ENCODE measurements at regions not wholly inside any gene's neighbourhood (a gene's known extent, or its start where the extent isn't known, plus 50 kb on each side); places are given as distances from the start of the nearest gene placed in this dataset.

DNA sequence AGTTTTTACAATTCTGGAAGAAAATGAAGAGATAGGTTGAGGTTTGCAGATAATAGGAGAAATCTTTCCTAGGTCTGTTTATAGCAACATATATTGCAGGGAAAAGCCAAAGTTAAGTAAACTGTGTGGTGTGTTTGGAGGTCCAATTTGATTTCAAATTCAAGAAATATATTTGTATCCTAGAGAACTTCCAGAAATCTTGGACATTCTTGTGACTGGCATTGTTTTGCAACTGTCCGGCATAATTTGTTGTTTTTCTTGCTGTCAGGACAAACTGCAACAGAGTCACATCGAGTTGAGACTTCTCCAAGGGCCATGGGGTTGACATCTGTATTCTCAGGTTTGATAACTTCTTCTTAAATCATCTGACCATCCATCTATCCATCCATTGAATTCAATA lies 170.9 kb upstream of the ZEB2 start:
- ATAC-seq: no peak
- Histone ChIP-seq H3K9me3 (ENCODE audit: control insufficient read depth, low read length) (no peaks in the 10 kb centered on the region), H3K27me3 (ENCODE audit: control insufficient read depth, insufficient read depth) (no peaks in the 10 kb centered on the region), H3K27ac (ENCODE audit: low read length) (no peak overlapping the region), H3K4me3 (ENCODE audit: low read length) (no peak overlapping the region), H3K4me1 (ENCODE audit: control insufficient read depth, insufficient read depth, low read length) (no peaks in the 10 kb centered on the region)
- WGBS: 80% methylated on average over 2 of the region's 2 CpGs
- intact Hi-C loops (cut with DNase I): no loop called here
- DNase-seq: no peak

DNA sequence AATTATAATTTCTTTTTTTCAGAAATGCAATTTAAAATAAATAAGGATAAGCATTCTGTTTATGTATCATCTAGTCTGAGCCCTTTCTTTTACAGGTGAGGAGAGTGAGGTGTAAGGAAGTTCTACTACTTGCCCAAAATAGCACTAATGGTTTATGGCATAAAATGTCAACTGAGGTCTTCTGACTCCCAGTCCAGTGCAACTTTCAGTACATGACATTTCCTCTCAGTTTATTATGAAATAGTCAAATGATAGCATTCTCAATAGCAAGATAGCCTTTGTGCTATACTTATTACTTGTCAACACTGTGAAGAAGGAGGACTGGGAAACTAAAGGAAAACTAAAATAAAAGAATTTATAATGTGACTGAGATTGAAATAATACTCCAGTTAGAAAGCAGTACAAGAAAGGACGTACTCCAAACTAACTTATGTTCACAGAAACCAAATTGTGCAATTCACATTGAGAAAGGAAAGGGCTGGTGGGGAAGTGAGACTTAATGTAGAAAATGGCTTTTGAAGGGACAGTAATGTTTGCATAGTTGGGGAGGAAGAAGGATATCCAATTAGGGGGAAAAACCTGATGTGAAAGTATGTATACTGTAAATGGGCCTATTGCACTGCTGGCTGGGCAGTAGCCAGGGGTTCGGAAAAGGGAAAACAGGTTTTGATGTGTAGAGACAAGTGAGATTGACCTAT lies 166.7 kb upstream of the ZEB2 start:
- intact Hi-C loops (cut with DNase I): no loop called here
- Histone ChIP-seq H3K27me3 (ENCODE audit: control insufficient read depth, insufficient read depth) (no peaks in the 10 kb centered on the region), H3K9me3 (ENCODE audit: control insufficient read depth, low read length) (no peaks in the 10 kb centered on the region), H3K4me1 (ENCODE audit: control insufficient read depth, insufficient read depth, low read length) (peaks cover 3% of the 10 kb centered on the region), H3K4me3 (ENCODE audit: low read length) (no peak overlapping the region), H3K27ac (ENCODE audit: low read length) (no peak overlapping the region)
- WGBS: 67% methylated on average over 2 of the region's 2 CpGs
- no peak for DNase-seq
- peak; percentile 28 to 49 for ATAC-seq

DNA sequence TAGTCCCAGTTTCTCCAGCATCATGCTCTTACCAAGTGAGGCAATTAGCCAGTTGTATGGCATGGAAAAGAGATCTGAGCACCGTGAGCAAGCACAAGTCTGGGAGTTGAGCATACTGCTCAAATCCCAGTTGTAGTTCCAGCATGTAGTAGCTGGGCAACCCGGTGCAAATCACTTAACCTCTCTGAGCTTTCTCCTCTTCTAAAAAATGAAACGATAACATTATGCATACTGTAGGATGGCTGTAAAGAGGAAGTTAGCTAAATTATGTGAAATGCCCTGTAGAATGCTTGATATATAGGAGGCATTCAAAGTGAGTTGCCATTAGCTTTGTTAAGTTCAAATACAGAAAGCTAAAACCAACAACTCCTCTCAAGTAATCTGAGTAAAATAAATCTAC lies 164.0 kb upstream of the ZEB2 start:
- no peak overlapping the region for H3K27ac ChIP-seq (ENCODE audit: low read length)
- intact Hi-C loops (cut with DNase I): no loop called here
- H3K27me3 ChIP-seq (ENCODE audit: control insufficient read depth, insufficient read depth): no peaks in the 10 kb centered on the region
- H3K4me1 ChIP-seq (ENCODE audit: control insufficient read depth, insufficient read depth, low read length): peaks cover 3% of the 10 kb centered on the region
- no peak for ATAC-seq
- DNase-seq: no peak
- H3K4me3 ChIP-seq (ENCODE audit: low read length): no peak overlapping the region
- no peaks in the 10 kb centered on the region for H3K9me3 ChIP-seq (ENCODE audit: control insufficient read depth, low read length)
- 84% methylated on average over 3 of the region's 3 CpGs for WGBS

DNA sequence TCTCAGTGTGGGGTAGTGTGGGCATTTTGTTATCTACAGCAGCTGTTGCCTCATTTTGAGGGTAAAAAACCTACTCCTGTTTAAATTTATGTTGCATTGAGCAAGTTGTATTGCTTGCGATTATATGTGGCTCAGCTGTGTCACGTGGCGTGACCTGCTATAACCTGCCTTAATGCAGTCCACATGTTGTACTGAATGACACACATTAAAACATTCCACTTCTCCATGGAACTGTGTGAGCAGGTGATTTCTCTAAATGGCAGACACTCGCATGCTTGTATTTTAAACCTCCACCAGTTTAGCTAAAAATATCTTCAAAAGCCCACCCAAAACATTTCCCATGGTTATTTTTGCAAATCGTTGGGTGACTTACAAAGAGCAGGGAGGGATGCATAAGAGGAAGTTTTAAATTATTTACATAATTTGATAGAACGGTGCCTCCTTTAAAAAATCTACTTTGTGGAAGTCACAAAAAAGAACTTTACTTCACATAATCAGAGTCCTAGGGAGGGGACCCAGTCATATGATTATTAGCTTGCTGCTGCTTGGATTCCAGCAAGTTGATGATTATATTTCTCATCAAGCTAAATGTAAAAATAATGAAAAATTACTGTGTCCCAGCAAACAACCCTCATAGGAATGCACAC lies 163.3 kb upstream of the ZEB2 start:
- no peaks in the 10 kb centered on the region for H3K9me3 ChIP-seq (ENCODE audit: control insufficient read depth, low read length)
- no peaks in the 10 kb centered on the region for H3K27me3 ChIP-seq (ENCODE audit: control insufficient read depth, insufficient read depth)
- ATAC-seq: no peak
- H3K4me3 ChIP-seq (ENCODE audit: low read length): no peak overlapping the region
- peaks cover 3% of the 10 kb centered on the region for H3K4me1 ChIP-seq (ENCODE audit: control insufficient read depth, insufficient read depth, low read length)
- WGBS: 59% methylated on average over 6 of the region's 6 CpGs
- no peak for DNase-seq
- intact Hi-C loops (cut with DNase I): no loop called here
- H3K27ac ChIP-seq (ENCODE audit: low read length): no peak overlapping the region

GRCh38 chr2:144682248-144682647 lies 162.3 kb upstream of the ZEB2 start:
- no peaks in the 10 kb centered on the region for H3K9me3 ChIP-seq (ENCODE audit: control insufficient read depth, low read length)
- H3K4me3 ChIP-seq (ENCODE audit: low read length): no peak overlapping the region
- no peaks in the 10 kb centered on the region for H3K27me3 ChIP-seq (ENCODE audit: control insufficient read depth, insufficient read depth)
- WGBS: 52% methylated on average over 4 of the region's 4 CpGs
- no peak overlapping the region for H3K27ac ChIP-seq (ENCODE audit: low read length)
- H3K4me1 ChIP-seq (ENCODE audit: control insufficient read depth, insufficient read depth, low read length): peaks cover 3% of the 10 kb centered on the region
- intact Hi-C loops (cut with DNase I): no loop called here
- DNase-seq (peak; percentile 38 to 68 (median 58)), ATAC-seq (peak in 1 of 2 donors; percentile 73)

DNA sequence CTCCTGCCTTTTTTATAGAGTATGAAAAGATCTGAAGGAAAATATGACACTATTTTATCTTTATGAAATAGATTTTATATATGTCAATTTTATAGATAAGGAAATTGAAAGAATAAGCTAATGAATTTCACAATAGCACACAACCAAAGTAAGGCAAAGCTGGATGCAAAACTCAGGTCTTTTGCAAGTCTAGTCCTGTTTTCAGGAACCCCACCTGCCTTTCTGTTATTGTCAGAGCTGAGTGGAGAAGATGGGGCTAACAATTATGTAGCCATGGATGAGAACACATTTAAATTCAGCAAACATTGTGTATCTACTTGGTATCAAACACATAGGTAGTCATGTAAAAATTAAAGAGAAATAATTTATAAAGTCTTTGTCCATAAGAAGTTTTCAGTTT lies 161.5 kb upstream of the ZEB2 start:
- DNase-seq (no peak), ATAC-seq (no peak)
- Histone ChIP-seq H3K4me1 (ENCODE audit: control insufficient read depth, insufficient read depth, low read length) (peaks cover 3% of the 10 kb centered on the region), H3K4me3 (ENCODE audit: low read length) (no peak overlapping the region), H3K9me3 (ENCODE audit: control insufficient read depth, low read length) (no peaks in the 10 kb centered on the region), H3K27ac (ENCODE audit: low read length) (no peak overlapping the region), H3K27me3 (ENCODE audit: control insufficient read depth, insufficient read depth) (no peaks in the 10 kb centered on the region)
- intact Hi-C loops (cut with DNase I): no loop called here

DNA sequence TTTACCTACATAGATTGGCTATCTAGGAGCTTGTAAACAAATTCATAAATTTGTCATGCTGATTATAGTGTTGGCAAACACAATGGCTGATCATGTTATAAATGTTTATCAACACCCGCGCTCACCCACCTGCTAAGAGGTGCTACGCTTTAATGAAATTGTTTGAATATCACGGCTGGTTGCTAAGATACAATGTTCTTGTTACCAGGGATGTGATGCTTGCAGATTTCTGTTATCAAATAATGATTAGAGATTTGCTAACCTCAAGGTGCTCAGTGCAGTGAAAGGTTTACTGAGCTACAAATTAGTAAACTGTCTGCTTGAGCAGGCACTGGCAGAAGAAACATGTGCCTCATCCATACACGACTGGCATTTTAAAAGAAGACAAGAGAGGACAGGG lies 160.0 kb upstream of the ZEB2 start:
- WGBS: 73% methylated on average over 5 of the region's 5 CpGs
- H3K4me1 ChIP-seq (ENCODE audit: control insufficient read depth, insufficient read depth, low read length): peaks cover 3% of the 10 kb centered on the region
- H3K27me3 ChIP-seq (ENCODE audit: control insufficient read depth, insufficient read depth): no peaks in the 10 kb centered on the region
- DNase-seq (no peak), ATAC-seq (no peak)
- intact Hi-C loops (cut with DNase I): no loop called here
- no peak overlapping the region for H3K27ac ChIP-seq (ENCODE audit: low read length)
- H3K9me3 ChIP-seq (ENCODE audit: control insufficient read depth, low read length): no peaks in the 10 kb centered on the region
- no peak overlapping the region for H3K4me3 ChIP-seq (ENCODE audit: low read length)

DNA sequence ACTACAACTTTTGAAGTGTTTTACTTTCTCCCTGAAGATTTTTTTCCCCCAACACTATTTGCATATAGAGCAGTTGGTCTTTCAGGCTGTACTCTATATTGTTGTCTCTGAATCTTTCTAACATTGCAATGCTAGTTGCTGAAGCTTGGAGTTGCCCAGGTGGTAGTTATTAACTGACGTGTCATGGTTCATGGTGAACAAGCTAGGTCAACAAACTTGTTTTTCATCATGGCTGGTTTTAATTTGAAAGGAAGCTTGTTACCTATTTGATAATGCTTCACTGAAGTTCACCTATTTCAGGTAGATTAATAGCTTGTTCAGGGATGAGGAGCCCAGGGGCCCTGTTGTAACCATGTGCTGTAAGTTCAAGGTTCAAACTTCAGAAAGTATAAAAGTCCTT lies 158.8 kb upstream of the ZEB2 start:
- DNase-seq: no peak
- WGBS: 92% methylated on average over 1 of the region's 1 CpG
- Histone ChIP-seq H3K4me3 (ENCODE audit: low read length) (no peak overlapping the region), H3K27me3 (ENCODE audit: control insufficient read depth, insufficient read depth) (no peaks in the 10 kb centered on the region), H3K9me3 (ENCODE audit: control insufficient read depth, low read length) (no peaks in the 10 kb centered on the region), H3K4me1 (ENCODE audit: control insufficient read depth, insufficient read depth, low read length) (peaks cover 3% of the 10 kb centered on the region), H3K27ac (ENCODE audit: low read length) (no peak overlapping the region)
- ATAC-seq: no peak
- intact Hi-C loops (cut with DNase I): no loop called here

GRCh38 chr2:144675731-144676130 lies 155.8 kb upstream of the ZEB2 start:
- intact Hi-C loops (cut with DNase I): no loop called here
- 87% methylated on average over 3 of the region's 3 CpGs for WGBS
- DNase-seq (no peak), ATAC-seq (no peak)
- no peaks in the 10 kb centered on the region for H3K27me3 ChIP-seq (ENCODE audit: control insufficient read depth, insufficient read depth)
- H3K9me3 ChIP-seq (ENCODE audit: control insufficient read depth, low read length): no peaks in the 10 kb centered on the region
- no peak overlapping the region for H3K4me3 ChIP-seq (ENCODE audit: low read length)
- H3K4me1 ChIP-seq (ENCODE audit: control insufficient read depth, insufficient read depth, low read length): no peaks in the 10 kb centered on the region
- H3K27ac ChIP-seq (ENCODE audit: low read length): no peak overlapping the region

- 96% methylated on average over 3 of the region's 3 CpGs for WGBS
- no peak for ATAC-seq
- no peak overlapping the region for H3K4me3 ChIP-seq (ENCODE audit: low read length)
Observed at GRCh38 chr2:144675331-144675730, 155.4 kb upstream of the ZEB2 start.

GRCh38 chr2:144674071-144674470 lies 154.2 kb upstream of the ZEB2 start:
- DNase-seq (no peak), ATAC-seq (no peak)
- no peak overlapping the region for H3K27ac ChIP-seq (ENCODE audit: low read length)
- no peaks in the 10 kb centered on the region for H3K9me3 ChIP-seq (ENCODE audit: control insufficient read depth, low read length)
- no peak overlapping the region for H3K4me3 ChIP-seq (ENCODE audit: low read length)
- no peaks in the 10 kb centered on the region for H3K4me1 ChIP-seq (ENCODE audit: control insufficient read depth, insufficient read depth, low read length)
- no peaks in the 10 kb centered on the region for H3K27me3 ChIP-seq (ENCODE audit: control insufficient read depth, insufficient read depth)
- intact Hi-C loops (cut with DNase I): no loop called here

More at GRCh38 chr2:144675331-144675730, 155.4 kb upstream of the ZEB2 start:
- intact Hi-C loops (cut with DNase I): no loop called here
- Histone ChIP-seq H3K27ac (ENCODE audit: low read length) (no peak overlapping the region), H3K4me1 (ENCODE audit: control insufficient read depth, insufficient read depth, low read length) (no peaks in the 10 kb centered on the region), H3K27me3 (ENCODE audit: control insufficient read depth, insufficient read depth) (no peaks in the 10 kb centered on the region), H3K9me3 (ENCODE audit: control insufficient read depth, low read length) (no peaks in the 10 kb centered on the region)
- no peak for DNase-seq

DNA sequence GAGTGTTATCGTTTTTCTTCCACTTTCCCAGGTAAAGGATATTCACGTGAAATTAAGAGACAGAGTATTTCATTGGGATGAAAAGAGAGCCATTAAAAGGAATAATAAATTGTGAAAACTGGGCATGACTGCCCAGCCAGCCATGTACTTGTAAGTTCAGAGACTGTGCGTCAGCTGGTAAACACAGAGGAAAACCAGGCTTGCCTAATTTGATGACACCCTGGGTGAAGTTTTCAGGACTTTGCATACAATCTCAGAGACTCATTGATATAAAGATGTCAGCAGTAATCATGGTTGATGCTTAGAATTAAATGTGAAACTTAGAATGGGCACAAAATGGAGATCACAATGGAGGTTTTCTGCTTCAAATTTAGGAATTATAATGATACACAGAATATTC lies 153.5 kb upstream of the ZEB2 start:
- DNase-seq: no peak
- intact Hi-C loops (cut with DNase I): no loop called here
- Histone ChIP-seq H3K27me3 (ENCODE audit: control insufficient read depth, insufficient read depth) (no peaks in the 10 kb centered on the region), H3K4me1 (ENCODE audit: control insufficient read depth, insufficient read depth, low read length) (no peaks in the 10 kb centered on the region), H3K9me3 (ENCODE audit: control insufficient read depth, low read length) (no peaks in the 10 kb centered on the region), H3K27ac (ENCODE audit: low read length) (no peak overlapping the region), H3K4me3 (ENCODE audit: low read length) (no peak overlapping the region)
- WGBS: 63% methylated on average over 3 of the region's 3 CpGs
- ATAC-seq: no peak
